ENCODE measurements at regions not wholly inside any gene's neighbourhood (a gene's known extent, or its start where the extent isn't known, plus 50 kb on each side); places are given as distances from the start of the nearest gene placed in this dataset.

DNA sequence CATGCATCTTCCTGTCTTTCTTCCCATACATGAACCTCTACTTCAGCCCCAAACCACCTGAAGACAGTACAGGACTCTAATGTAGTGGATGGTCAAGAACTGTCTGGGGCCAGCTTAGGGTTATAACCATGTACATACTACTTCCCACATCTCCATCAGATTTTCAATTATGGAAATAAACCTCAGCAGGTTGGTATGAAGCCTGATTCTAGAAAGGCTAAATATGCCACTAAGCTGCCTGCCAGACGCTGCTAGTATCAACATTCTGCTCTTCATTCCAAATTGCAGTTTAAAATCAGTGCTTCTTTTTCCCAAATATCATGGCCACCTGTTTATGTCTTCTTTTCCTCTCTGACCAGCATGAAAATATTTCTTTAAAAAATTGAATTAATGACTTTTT is 99.2 kb upstream of the ID4 start:
- TF ChIP-seq POLR2A (IDR thresholded peaks at IDR 0.05; ENCODE audit: low read depth, low read length), result no peak
- TF ChIP-seq POLR2AphosphoS5 (IDR thresholded peaks at IDR 0.05; ENCODE audit: low read depth, low read length), result no peak
- no peak for TF ChIP-seq SPI1 (IDR thresholded peaks at IDR 0.05; ENCODE audit: low read depth, low read length)
